C4-2B (cell line): ENCODE measurements at regions not wholly inside any gene's neighbourhood (a gene's known extent, or its start where the extent isn't known, plus 50 kb on each side); places are given as distances from the start of the nearest gene placed in this dataset.

ENCODE experiments used
- CTCF ChIP-seq: fragments of 450-650 bp; conservative IDR thresholded peaks from 2 replicates; pipeline ENCODE4 v1.5.1; 2017; ENCODE audit warnings: mild to moderate bottlenecking
- ZFX ChIP-seq: fragments of 450-650 bp; IDR thresholded peaks from 2 replicates; pipeline ENCODE4 v1.6.1; 2017

- no peak for TF ChIP-seq CTCF
- no peak for TF ChIP-seq ZFX
These were observed 115.5 kb upstream of the WDR1 start for GRCh38 chr4:10232114-10232513.
